DOHH2 (cell line): ENCODE measurements at regions not wholly inside any gene's neighbourhood (a gene's known extent, or its start where the extent isn't known, plus 50 kb on each side); places are given as distances from the start of the nearest gene placed in this dataset.

ENCODE experiments used
- H3F3A ChIP-seq: fragments of 200-600 bp; sonication (generic), shearing (Covaris generic); 2 replicates; pipeline ENCODE4 v1.6.0; 2016; ENCODE audit warnings: antibody characterized with exemption, mild to moderate bottlenecking; ENCODE audit not compliant: control insufficient read depth, insufficient read depth
- H3K27ac ChIP-seq: fragments of 200-600 bp; sonication (generic); 2 replicates; pipeline ENCODE4 v1.5.1; 2014; ENCODE audit warnings: low read depth, mild to moderate bottlenecking, low read length, moderate library complexity
- H3K27me3 ChIP-seq: fragments of 200-600 bp; sonication (generic); 2 replicates; pipeline ENCODE4 v1.6.1; 2014; ENCODE audit warnings: mild to moderate bottlenecking, low read length, mixed read lengths; ENCODE audit not compliant: control insufficient read depth
- H3K36me3 ChIP-seq: fragments of 200-600 bp; sonication (generic); 2 replicates; pipeline ENCODE4 v1.6.1; 2014; ENCODE audit warnings: mild to moderate bottlenecking, low read length, moderate library complexity, mixed read lengths; ENCODE audit not compliant: control insufficient read depth
- H3K4me1 ChIP-seq: fragments of 200-600 bp; sonication (generic); 2 replicates; pipeline ENCODE4 v1.6.1; 2014; ENCODE audit warnings: mild to moderate bottlenecking, low read length, mixed read lengths; ENCODE audit not compliant: control insufficient read depth
- H3K4me2 ChIP-seq: fragments of 200-600 bp; sonication (generic); 2 replicates; pipeline ENCODE4 v1.6.0; 2014; ENCODE audit warnings: mild to moderate bottlenecking, low read length, moderate library complexity
- H3K4me3 ChIP-seq: fragments of 200-600 bp; sonication (generic); 2 replicates; pipeline ENCODE4 v1.5.1; 2014; ENCODE audit warnings: mild to moderate bottlenecking, low read length, mixed read lengths
- H3K79me2 ChIP-seq: fragments of 200-600 bp; sonication (generic); 2 replicates; pipeline ENCODE4 v1.6.1; 2014; ENCODE audit warnings: mild to moderate bottlenecking, low read length, mixed read lengths; ENCODE audit not compliant: control insufficient read depth
- H3K9me2 ChIP-seq: fragments of 200-600 bp; sonication (generic); replicated peaks from 2 replicates; pipeline ENCODE4 v1.6.1; 2014; ENCODE audit warnings: mild to moderate bottlenecking, low read length, mixed read lengths; ENCODE audit not compliant: control insufficient read depth
- H3K9me3 ChIP-seq: fragments of 200-600 bp; sonication (generic); 2 replicates; pipeline ENCODE4 v1.6.1; 2014; ENCODE audit warnings: antibody characterized with exemption, low read length, mixed read lengths; ENCODE audit not compliant: control insufficient read depth, insufficient read depth
- H4K20me1 ChIP-seq: fragments of 200-600 bp; sonication (generic); 2 replicates; pipeline ENCODE4 v1.6.0; 2014; ENCODE audit warnings: low read depth, mild to moderate bottlenecking, antibody characterized with exemption, low read length, moderate library complexity; ENCODE audit not compliant: control insufficient read depth, insufficient read depth
- EZH2phosphoT487 ChIP-seq: fragments of 200-600 bp; sonication (generic); IDR thresholded peaks from 2 replicates; pipeline ENCODE4 v1.6.1; 2017; ENCODE audit warnings: borderline replicate concordance, mild to moderate bottlenecking, antibody characterized with exemption, low read length, moderate library complexity, mixed read lengths
- TF ChIP-seq, protein P1 (sequence below): fragments of 200-600 bp; sonication (generic); IDR thresholded peaks from one replicate; pipeline ENCODE4 v1.5.1; 2014; ENCODE audit warnings: antibody characterized with exemption, mild to moderate bottlenecking, low read depth, low read length; ENCODE audit not compliant: poor library complexity, severe bottlenecking

GRCh38 chr6:146965110-146965689 is 239.0 kb upstream of the STXBP5 start:
- H3K4me1 ChIP-seq = no peaks in the 10 kb centered on the region
- no peaks in the 10 kb centered on the region for H3K79me2 ChIP-seq
- no peaks in the 10 kb centered on the region for H4K20me1 ChIP-seq
- H3K36me3 ChIP-seq = no peaks in the 10 kb centered on the region
- TF ChIP-seq, protein P1, sequence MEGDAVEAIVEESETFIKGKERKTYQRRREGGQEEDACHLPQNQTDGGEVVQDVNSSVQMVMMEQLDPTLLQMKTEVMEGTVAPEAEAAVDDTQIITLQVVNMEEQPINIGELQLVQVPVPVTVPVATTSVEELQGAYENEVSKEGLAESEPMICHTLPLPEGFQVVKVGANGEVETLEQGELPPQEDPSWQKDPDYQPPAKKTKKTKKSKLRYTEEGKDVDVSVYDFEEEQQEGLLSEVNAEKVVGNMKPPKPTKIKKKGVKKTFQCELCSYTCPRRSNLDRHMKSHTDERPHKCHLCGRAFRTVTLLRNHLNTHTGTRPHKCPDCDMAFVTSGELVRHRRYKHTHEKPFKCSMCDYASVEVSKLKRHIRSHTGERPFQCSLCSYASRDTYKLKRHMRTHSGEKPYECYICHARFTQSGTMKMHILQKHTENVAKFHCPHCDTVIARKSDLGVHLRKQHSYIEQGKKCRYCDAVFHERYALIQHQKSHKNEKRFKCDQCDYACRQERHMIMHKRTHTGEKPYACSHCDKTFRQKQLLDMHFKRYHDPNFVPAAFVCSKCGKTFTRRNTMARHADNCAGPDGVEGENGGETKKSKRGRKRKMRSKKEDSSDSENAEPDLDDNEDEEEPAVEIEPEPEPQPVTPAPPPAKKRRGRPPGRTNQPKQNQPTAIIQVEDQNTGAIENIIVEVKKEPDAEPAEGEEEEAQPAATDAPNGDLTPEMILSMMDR = no peak
- TF ChIP-seq EZH2phosphoT487 = no peak
- H3K27me3 ChIP-seq = no peaks in the 10 kb centered on the region
- H3K4me2 ChIP-seq = no peak overlapping the region
- H3K27ac ChIP-seq = no peak overlapping the region
- no peaks in the 10 kb centered on the region for H3F3A ChIP-seq
- no peaks in the 10 kb centered on the region for H3K9me2 ChIP-seq
- peaks cover 14% of the 10 kb centered on the region for H3K9me3 ChIP-seq
- no peak overlapping the region for H3K4me3 ChIP-seq

DNA sequence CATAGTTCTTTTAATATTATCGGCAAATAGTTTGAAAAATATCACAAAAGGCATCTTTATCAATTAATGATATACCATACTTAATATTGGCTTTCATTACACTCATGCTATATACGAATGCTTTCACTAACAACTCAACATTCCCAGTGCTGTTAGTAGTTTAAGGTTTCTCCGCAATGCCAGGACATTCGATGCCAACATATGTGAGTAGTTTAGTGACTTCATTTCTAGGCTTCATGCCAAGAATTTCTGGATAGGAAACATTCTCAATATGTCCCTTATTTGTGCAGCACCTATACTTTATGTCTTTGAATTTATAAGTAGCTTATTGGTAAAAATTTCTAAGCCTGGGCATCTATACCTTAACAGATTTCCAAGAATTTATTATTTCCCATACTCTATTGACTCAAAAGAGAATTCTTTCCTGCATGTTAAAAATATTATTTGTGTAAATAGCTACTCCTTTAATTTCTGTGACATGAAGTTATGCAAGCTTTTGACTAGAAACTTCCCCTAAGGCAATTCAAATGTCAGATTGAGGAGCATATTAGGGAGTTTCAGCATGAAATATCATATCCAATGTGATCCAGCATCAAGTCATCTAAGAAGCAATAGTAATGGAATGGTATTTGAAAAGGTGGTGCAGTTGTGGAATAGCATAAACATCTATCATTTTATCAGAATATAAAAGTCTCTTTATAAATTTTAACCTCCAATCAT is 236.0 kb upstream of the STXBP5 start:
- Histone ChIP-seq H3K27me3 (no peaks in the 10 kb centered on the region), H3K79me2 (no peaks in the 10 kb centered on the region), H3K9me2 (no peaks in the 10 kb centered on the region), H3K9me3 (peaks cover 14% of the 10 kb centered on the region), H3K36me3 (no peaks in the 10 kb centered on the region), H3K27ac (no peak overlapping the region), H3F3A (no peaks in the 10 kb centered on the region), H4K20me1 (no peaks in the 10 kb centered on the region), H3K4me1 (no peaks in the 10 kb centered on the region), H3K4me2 (no peak overlapping the region), H3K4me3 (no peak overlapping the region)
- TF ChIP-seq EZH2phosphoT487 = no peak
- TF ChIP-seq, protein P1 = no peak

- H3K9me3 ChIP-seq = no peaks in the 10 kb centered on the region
- H3K9me2 ChIP-seq = no peaks in the 10 kb centered on the region
- H3K4me3 ChIP-seq = no peak overlapping the region
- no peaks in the 10 kb centered on the region for H4K20me1 ChIP-seq
- H3F3A ChIP-seq = no peaks in the 10 kb centered on the region
- H3K79me2 ChIP-seq = no peaks in the 10 kb centered on the region
- H3K27ac ChIP-seq = no peak overlapping the region
- H3K4me2 ChIP-seq = no peak overlapping the region
- no peak for TF ChIP-seq EZH2phosphoT487
- TF ChIP-seq, protein P1 = no peak
- no peaks in the 10 kb centered on the region for H3K36me3 ChIP-seq
- no peaks in the 10 kb centered on the region for H3K27me3 ChIP-seq
- H3K4me1 ChIP-seq = no peaks in the 10 kb centered on the region
Observed at GRCh38 chr6:146972546-146972945, 231.7 kb upstream of the STXBP5 start.
